G401 (cell line): ENCODE measurements at regions not wholly inside any gene's neighbourhood (a gene's known extent, or its start where the extent isn't known, plus 50 kb on each side); places are given as distances from the start of the nearest gene placed in this dataset.

Experiments used
- DNase-seq: peaks from one replicate; pipeline ENCODE4 v3.0.0-alpha.2; 2015; ENCODE audit warnings: low spot score
- in situ Hi-C: cut with HindIII; loops from 2 replicates; pipeline ENCODE4 v1.10.0; 2016; ENCODE audit warnings: low sequenced_read_pairs, mixed read lengths

GRCh38 chr6:29884261-29884660 is 56.6 kb downstream of the HLA-G start:
- no peak for DNase-seq
- in situ Hi-C loops = no loop called here

DNA sequence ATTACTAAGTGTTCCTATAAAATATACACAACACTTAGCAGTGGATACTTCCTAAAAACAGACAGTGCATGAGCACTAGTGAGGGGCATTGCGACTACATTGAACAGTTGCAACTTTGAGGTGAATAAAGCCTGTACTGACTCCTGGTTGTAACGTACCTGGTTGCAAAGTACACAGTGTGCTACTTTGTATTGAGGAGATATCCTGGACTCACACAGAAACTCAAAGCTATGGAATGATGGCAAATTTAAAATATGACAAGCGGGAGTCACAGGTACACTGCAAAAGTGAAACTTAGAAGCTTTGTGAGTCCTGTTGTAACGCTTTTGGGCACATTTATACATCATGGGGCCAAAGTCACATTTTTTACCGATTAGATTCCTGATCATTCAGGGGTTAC is 55.6 kb upstream of the HLA-A start:
- no peak for DNase-seq
- in situ Hi-C loops = no loop called here

- in situ Hi-C loops = no loop called here
- DNase-seq = peak; percentile 50
These were observed 55.0 kb upstream of the HLA-A start for GRCh38 chr6:29887330-29887818.

DNA sequence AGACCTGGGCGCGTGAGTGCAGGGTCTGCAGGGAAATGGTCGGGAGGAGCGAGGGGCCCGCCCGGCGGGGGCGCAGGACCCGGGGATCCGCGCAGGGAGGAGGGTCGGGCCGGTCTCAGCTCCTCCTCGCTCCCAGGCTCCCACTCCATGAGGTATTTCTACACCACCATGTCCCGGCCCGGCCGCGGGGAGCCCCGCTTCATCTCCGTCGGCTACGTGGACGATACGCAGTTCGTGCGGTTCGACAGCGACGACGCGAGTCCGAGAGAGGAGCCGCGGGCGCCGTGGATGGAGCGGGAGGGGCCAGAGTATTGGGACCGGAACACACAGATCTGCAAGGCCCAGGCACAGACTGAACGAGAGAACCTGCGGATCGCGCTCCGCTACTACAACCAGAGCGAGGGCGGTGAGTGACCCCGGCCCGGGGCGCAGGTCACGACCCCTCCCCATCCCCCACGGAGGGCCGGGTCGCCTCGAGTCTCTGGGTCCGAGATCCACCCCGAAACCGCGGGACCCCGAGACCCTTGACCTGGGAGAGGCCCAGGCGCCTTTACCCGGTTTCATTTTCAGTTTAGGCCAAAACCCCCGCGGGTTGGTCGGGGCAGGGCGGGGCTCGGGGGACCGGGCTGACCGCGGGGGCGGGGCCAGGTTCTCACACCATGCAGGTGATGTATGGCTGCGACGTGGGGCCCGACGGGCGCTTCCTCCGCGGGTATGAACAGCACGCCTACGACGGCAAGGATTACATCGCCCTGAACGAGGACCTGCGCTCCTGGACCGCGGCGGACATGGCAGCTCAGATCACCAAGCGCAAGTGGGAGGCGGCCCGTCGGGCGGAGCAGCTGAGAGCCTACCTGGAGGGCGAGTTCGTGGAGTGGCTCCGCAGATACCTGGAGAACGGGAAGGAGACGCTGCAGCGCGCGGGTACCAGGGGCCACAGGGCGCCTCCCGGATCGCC is 54.2 kb upstream of the HLA-A start:
- DNase-seq = peak; percentile 48
- in situ Hi-C loops = no loop called here
